Adipocyte (in vitro differentiated cells): ENCODE measurements at regions not wholly inside any gene's neighbourhood (a gene's known extent, or its start where the extent isn't known, plus 50 kb on each side); places are given as distances from the start of the nearest gene placed in this dataset.

Source experiments
- DNase-seq: peaks from one replicate; pipeline ENCODE4 v3.0.0-alpha.2; 2015; ENCODE audit warnings: low read depth
- H3K27me3 ChIP-seq: replicated peaks from 2 replicates; pipeline ENCODE4 v1.7.0; 2013; ENCODE audit warnings: mild to moderate bottlenecking, low read length, moderate library complexity; ENCODE audit not compliant: control insufficient read depth, insufficient read depth
- H3K36me3 ChIP-seq: 2 replicates; pipeline ENCODE4 v1.7.0; 2013; ENCODE audit warnings: low read length, mild to moderate bottlenecking, moderate library complexity; ENCODE audit not compliant: control insufficient read depth, insufficient read depth, severe bottlenecking
- H3K4me1 ChIP-seq: 2 replicates; pipeline ENCODE4 v1.7.0; 2013; ENCODE audit warnings: mild to moderate bottlenecking, low read length, moderate library complexity; ENCODE audit not compliant: control insufficient read depth, insufficient read depth
- H3K4me3 ChIP-seq: 2 replicates; pipeline ENCODE4 v1.7.0; 2013; ENCODE audit warnings: mild to moderate bottlenecking, low read length, moderate library complexity
- H3K9ac ChIP-seq: 2 replicates; pipeline ENCODE4 v1.7.0; 2013; ENCODE audit warnings: mild to moderate bottlenecking, low read length, moderate library complexity
- H3K9me3 ChIP-seq: 2 replicates; pipeline ENCODE4 v1.7.0; 2013; ENCODE audit warnings: mild to moderate bottlenecking, low read length, moderate library complexity; ENCODE audit not compliant: control insufficient read depth

DNA sequence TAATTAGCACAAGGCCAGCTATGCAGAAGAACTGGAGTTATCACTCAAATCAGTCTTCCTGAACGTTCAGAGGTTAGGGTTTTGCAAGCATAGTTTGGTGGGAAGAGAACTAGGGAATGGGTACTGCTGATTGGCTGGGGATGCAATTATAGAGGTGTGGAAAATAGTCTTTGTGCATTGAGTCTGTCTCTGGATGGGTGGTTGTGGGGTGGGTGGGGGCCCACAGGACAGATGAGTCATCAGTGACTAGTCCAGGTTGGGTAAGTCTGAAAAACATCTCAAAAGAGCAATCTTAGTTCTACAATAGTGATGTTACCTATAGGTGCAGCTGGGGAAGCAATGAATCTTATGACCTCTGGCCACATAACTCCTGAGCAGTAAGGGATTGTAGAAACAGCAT, 89.7 kb upstream of the HMCN1 start:
- Histone ChIP-seq H3K9me3 (peaks cover 9% of the 10 kb centered on the region), H3K9ac (no peak overlapping the region), H3K4me3 (no peak overlapping the region), H3K36me3 (no peaks in the 10 kb centered on the region), H3K27me3 (no peaks in the 10 kb centered on the region), H3K4me1 (peaks cover 23% of the 10 kb centered on the region)
- no peak for DNase-seq

DNA sequence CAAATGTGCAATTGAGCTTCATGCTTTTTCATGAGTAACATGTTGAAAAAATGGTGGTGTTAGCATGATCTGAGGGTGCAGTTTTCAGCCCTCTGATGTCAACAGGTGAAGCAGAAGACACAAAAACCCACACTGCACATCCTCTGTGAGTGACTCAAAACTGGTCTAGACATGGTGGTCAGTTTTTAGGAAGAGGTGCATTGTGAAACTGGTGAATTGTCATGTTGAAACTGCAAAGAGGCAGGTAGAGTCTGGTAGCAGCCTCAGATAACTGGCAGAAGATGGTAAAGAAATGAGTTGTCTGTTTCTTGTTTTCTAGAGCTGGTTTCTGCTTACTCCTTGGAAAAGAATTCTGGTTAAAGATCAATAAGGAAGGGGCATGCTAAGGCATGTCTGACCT, 97.3 kb upstream of the HMCN1 start:
- Histone ChIP-seq H3K4me3 (no peak overlapping the region), H3K4me1 (peaks cover 15% of the 10 kb centered on the region), H3K36me3 (no peaks in the 10 kb centered on the region), H3K9me3 (no peaks in the 10 kb centered on the region), H3K9ac (no peak overlapping the region), H3K27me3 (no peaks in the 10 kb centered on the region)
- DNase-seq, result no peak

DNA sequence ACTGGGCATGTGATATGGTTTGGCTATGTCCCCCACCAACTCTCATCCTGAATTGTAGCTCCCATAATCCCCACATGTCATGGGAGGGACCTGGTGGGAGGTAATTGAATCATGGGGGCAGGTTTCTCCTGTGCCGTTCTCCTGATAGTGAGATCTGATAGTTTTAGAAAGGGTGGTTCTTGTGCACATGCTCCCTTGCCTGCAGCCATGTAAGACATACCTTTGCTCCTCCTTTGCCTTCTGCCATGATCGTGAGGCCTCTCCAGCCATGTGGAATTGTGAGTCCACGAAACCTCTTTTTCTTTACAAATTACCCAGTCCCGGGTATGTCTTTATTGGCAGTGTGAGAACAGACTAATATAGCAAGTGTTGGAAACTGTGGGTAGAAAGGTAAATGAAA, 99.5 kb upstream of the HMCN1 start:
- Histone ChIP-seq H3K9me3 (no peaks in the 10 kb centered on the region), H3K9ac (no peak overlapping the region), H3K27me3 (no peaks in the 10 kb centered on the region), H3K36me3 (no peaks in the 10 kb centered on the region), H3K4me3 (no peak overlapping the region), H3K4me1 (peaks cover 15% of the 10 kb centered on the region)
- no peak for DNase-seq

DNA sequence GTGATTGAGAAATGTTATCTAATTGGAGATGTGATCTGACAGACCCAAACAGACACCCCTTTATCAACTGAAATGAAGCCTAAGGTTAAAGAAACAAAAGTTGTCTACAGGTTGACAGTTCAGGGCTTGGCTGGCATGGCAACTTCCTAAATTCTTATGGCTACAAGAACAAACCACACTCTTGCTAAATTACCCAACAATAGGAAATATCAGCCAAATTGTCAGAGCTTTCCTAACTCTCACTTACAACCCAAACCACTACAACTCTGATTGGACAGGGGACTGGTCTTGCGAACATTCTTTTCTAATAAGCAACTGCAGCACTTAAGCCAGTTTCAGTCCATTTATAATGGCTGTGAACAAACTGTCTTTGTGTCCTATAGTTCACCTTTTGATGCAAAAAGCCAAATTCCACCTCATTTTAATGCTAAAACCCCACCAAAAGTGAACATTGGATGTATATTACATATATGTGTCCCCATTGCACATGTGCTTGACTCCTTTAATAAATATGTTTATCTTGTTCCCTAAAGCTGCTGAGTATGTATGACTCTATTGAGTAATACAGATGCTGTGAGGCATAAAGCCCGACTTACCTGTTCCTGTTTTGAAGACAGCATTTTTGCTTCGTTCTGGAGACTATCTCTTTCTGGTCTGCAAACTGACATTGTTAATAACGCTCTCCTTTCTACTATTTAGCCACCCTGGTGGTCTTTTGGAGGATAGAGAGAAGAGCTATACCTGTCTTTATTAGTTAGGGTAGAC, 101.3 kb upstream of the HMCN1 start:
- no peaks in the 10 kb centered on the region for H3K9me3 ChIP-seq
- H3K4me1 ChIP-seq, result peaks cover 15% of the 10 kb centered on the region
- H3K27me3 ChIP-seq, result no peaks in the 10 kb centered on the region
- no peak overlapping the region for H3K9ac ChIP-seq
- DNase-seq, result peak; percentile 65
- no peaks in the 10 kb centered on the region for H3K36me3 ChIP-seq
- no peak overlapping the region for H3K4me3 ChIP-seq

DNA sequence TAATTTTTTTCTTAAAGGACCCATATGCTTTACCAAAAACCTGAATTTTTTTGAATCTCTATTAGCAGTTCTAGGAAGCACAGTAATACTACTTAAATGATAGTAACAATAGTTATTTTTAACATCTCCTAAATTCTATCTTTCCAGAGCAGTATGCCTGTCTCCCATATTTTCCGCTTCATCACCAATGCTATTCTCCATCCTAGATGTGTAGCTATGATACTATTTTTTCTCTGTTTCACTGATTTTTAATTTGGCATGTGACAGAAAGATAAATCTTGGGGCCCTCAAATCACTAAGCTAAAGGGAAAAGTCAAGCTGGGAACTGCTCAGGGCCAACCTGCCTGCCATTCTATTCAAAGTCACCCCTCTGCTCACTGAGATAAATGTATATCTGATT, 102.3 kb upstream of the HMCN1 start:
- H3K9ac ChIP-seq, result no peak overlapping the region
- H3K9me3 ChIP-seq, result no peaks in the 10 kb centered on the region
- H3K27me3 ChIP-seq, result no peaks in the 10 kb centered on the region
- peaks cover 15% of the 10 kb centered on the region for H3K4me1 ChIP-seq
- no peaks in the 10 kb centered on the region for H3K36me3 ChIP-seq
- no peak for DNase-seq
- H3K4me3 ChIP-seq, result no peak overlapping the region

DNA sequence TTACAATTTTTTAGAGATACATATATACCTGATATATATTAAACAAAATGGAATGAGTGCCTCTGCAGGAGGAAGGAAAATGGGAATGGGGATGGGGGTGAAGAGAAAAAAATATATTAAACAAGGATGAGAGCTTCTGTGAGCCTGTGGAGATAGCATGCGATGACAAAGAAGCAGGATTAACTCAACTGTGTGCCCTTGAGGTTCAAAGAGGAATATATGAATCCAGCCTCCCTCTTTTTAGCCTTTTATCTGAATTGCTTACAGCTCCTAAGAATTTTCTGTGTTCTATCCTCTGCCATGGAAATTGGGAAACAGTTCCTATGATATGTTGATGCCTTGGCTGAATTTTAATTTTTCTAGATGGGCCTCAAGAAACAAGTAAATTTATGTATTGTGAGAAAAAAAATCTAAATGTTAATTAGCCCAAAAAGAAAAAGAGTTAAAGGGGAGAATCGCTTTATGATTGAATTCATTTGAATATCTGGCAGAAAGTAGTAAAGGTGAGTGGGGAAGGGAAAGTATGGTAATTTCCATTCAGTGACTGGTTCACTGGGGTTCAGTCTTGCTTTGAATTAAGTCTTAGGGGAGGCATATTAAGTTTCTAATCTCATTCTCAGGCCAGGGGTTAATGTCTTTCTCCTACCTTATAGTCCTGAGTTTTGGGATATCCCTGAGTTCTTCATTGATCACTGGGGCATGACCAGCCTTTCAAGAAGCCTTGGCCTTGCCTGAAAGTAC, 106.3 kb upstream of the HMCN1 start:
- no peaks in the 10 kb centered on the region for H3K27me3 ChIP-seq
- H3K36me3 ChIP-seq, result no peaks in the 10 kb centered on the region

DNA sequence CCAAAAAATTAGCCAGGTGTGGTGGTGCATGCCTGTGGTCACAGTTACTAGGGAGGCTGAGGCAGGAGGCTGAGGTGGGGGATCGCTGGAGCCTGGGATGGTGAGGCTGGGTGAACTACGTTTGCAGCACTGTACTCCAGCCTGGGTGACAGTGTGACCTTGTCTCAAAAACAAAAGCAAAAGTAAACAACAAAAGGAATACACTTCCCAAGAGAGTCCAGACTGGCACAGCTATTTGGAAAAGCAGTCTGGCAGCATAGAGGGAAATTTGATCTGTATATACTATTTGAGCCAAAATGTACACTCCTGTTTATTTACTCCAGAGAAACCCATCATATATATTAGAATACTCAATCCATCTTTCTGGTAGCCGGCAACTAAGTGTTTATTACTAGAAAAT, 107.0 kb upstream of the HMCN1 start:
- DNase-seq, result peak; percentile 17
- H3K4me3 ChIP-seq, result no peak overlapping the region
- no peaks in the 10 kb centered on the region for H3K27me3 ChIP-seq
- no peaks in the 10 kb centered on the region for H3K9me3 ChIP-seq
- peaks cover under 1% of the 10 kb centered on the region for H3K4me1 ChIP-seq
- no peak overlapping the region for H3K9ac ChIP-seq
- H3K36me3 ChIP-seq, result no peaks in the 10 kb centered on the region

More for the DNA sequence above, 106.3 kb upstream of the HMCN1 start:
- no peak overlapping the region for H3K4me3 ChIP-seq
- no peak for DNase-seq
- peaks cover 8% of the 10 kb centered on the region for H3K4me1 ChIP-seq
- H3K9me3 ChIP-seq, result no peaks in the 10 kb centered on the region
- H3K9ac ChIP-seq, result no peak overlapping the region

DNA sequence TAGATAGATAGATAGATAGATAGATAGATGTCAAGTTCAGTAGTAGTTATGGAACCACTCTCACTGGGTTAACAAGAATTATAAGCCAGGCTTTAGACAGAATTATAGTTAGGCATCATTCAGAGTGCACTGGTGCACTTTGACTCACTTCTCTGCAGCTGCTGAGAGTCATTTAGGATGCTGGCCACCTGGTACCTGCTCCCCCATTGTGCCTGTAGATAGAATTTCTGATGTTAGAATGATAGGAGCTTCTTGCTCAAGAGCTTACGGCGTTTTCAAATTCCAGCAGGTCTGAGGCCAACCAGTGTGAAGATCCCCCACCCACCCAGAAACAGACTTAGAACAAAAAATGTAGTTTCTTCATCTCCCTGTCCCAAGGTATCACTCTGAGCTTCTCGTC, 107.8 kb upstream of the HMCN1 start:
- no peaks in the 10 kb centered on the region for H3K27me3 ChIP-seq
- H3K4me3 ChIP-seq, result no peak overlapping the region
- no peak for DNase-seq
- no peaks in the 10 kb centered on the region for H3K9me3 ChIP-seq
- no peaks in the 10 kb centered on the region for H3K36me3 ChIP-seq
- H3K4me1 ChIP-seq, result no peaks in the 10 kb centered on the region
- H3K9ac ChIP-seq, result no peak overlapping the region

DNA sequence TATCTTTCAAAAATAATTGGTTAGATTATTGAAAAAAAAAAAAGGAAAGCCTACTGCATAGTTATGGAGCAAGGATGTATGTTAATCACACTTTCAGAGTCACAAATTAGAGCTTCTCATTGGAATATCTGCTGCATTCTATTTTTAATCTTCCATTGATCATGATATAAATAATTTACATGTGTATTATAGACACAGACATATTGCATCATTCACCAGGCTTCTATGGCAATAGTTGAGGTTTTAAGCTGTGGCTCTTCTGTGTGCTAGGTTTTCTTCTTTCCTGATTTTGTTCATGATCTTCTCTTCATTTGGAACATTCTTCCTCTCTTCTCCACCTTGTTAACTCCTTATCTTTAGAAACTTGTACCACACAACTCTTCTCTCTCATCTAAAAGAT, 123.2 kb upstream of the HMCN1 start:
- H3K4me1 ChIP-seq, result no peaks in the 10 kb centered on the region
- H3K9me3 ChIP-seq, result peaks cover 10% of the 10 kb centered on the region
- peak; percentile 34 for DNase-seq
- no peak overlapping the region for H3K9ac ChIP-seq
- H3K27me3 ChIP-seq, result no peaks in the 10 kb centered on the region
- H3K36me3 ChIP-seq, result no peaks in the 10 kb centered on the region
- H3K4me3 ChIP-seq, result no peak overlapping the region

DNA sequence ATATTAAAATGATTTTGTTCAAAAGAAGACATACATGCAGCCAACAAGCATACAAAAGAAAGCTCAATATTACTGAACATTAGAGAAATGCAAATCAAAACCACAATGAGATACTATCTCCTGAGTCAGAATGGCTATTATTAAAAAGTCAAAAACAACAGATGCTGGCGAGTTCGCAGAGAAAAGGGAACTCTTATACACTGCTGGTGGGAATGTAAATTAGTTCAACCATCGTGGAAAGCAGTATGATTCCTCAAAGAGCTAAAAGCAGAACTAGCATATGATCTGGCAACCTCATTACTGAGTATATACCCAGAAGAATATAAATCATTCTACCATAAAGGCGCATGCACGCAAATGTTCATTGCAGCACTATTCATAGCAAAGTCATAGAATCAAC, 126.0 kb upstream of the HMCN1 start:
- no peaks in the 10 kb centered on the region for H3K36me3 ChIP-seq
- DNase-seq, result no peak
- peaks cover 6% of the 10 kb centered on the region for H3K9me3 ChIP-seq
- H3K27me3 ChIP-seq, result no peaks in the 10 kb centered on the region
- H3K4me1 ChIP-seq, result no peaks in the 10 kb centered on the region
- H3K9ac ChIP-seq, result no peak overlapping the region
- no peak overlapping the region for H3K4me3 ChIP-seq

DNA sequence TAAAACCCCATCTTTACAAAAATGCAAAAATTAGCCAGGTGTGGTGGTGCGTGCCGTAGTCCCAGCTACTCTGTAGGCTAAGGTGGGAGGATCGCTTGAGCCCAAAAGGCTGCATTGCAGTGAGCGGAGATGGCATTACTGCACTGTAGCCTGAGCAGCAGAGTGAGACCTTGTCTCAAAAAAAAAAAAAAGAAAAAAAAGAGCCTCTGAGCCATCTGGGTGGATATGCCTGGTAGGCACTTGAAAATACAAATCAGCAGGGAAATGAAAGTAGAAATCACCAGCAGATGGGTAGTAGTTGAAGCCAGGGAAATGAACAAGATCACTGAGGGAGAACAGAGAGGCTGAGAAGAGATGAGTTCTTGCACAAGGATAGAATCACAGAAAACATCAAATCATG, 131.0 kb upstream of the HMCN1 start:
- DNase-seq, result no peak
- no peaks in the 10 kb centered on the region for H3K27me3 ChIP-seq
- H3K4me1 ChIP-seq, result no peaks in the 10 kb centered on the region
- no peak overlapping the region for H3K4me3 ChIP-seq
- no peaks in the 10 kb centered on the region for H3K9me3 ChIP-seq
- no peak overlapping the region for H3K9ac ChIP-seq
- H3K36me3 ChIP-seq, result no peaks in the 10 kb centered on the region
